ENCODE measurements at regions not wholly inside any gene's neighbourhood (a gene's known extent, or its start where the extent isn't known, plus 50 kb on each side); places are given as distances from the start of the nearest gene placed in this dataset.
"Not testable (repeated sequence)": the region's sequence is repeated elsewhere in the genome, so short reads cannot be mapped to it uniquely, and the experiment has no call there.

GRCh38 chr4:86448871-86449270 is 89.0 kb upstream of the MAPK10 start:
- no peak overlapping the region for H3K27ac ChIP-seq (ENCODE audit: low read depth, low read length)
- H3K9me3 ChIP-seq (ENCODE audit: control insufficient read depth, insufficient read depth, low read depth, low read length) = peaks cover 9% of the 10 kb centered on the region; the same call in 1 of the 2 replicates
- H3K27me3 ChIP-seq (ENCODE audit: control insufficient read depth, insufficient read depth, low read length) = no peaks in the 10 kb centered on the region
- no peak overlapping the region for H3K9ac ChIP-seq (ENCODE audit: low read length)
- H3K4me1 ChIP-seq (ENCODE audit: control insufficient read depth, insufficient read depth, low read length) = peaks cover 52% of the 10 kb centered on the region
- no peaks in the 10 kb centered on the region for H3K36me3 ChIP-seq (ENCODE audit: control insufficient read depth, insufficient read depth, low read length)
- no peak overlapping the region for H3K4me3 ChIP-seq (ENCODE audit: low read depth, low read length)

GRCh38 chr4:86449746-86450588 is 90.1 kb upstream of the MAPK10 start:
- H3K27ac ChIP-seq (ENCODE audit: low read depth, low read length) = peak overlapping the region; percentile 42; the same call in 1 of the 2 replicates

DNA sequence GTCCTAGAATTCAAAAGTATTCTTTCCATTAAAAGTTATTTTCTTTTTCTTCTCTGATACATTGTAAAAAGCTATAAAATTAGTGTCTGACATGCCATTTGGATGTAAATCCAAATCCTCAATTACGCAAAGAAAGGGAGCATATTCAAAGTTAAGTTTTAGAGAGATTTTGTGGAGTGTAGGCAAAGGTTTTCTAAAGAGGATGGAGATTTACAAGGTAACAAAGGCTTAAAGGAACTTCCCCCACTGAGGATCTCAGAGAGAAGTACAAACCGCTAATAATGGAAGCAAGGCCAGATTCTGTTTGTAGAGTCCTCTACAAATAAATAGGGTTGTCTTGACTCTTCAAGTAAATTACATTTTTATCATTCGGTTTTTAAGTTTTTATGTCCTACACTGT is 91.0 kb upstream of the MAPK10 start:
- H3K9me3 ChIP-seq (ENCODE audit: control insufficient read depth, insufficient read depth, low read depth, low read length) = peaks cover 3% of the 10 kb centered on the region; the same call in 1 of the 2 replicates
- H3K27ac ChIP-seq (ENCODE audit: low read depth, low read length) = peak overlapping the region; percentile 42

More at GRCh38 chr4:86449746-86450588, 90.1 kb upstream of the MAPK10 start:
- no peak overlapping the region for H3K4me3 ChIP-seq (ENCODE audit: low read depth, low read length)
- H3K9me3 ChIP-seq (ENCODE audit: control insufficient read depth, insufficient read depth, low read depth, low read length) = peaks cover 7% of the 10 kb centered on the region; the same call in 1 of the 2 replicates
- no peak overlapping the region for H3K9ac ChIP-seq (ENCODE audit: low read length)
- H3K36me3 ChIP-seq (ENCODE audit: control insufficient read depth, insufficient read depth, low read length) = no peaks in the 10 kb centered on the region
- peaks cover 58% of the 10 kb centered on the region for H3K4me1 ChIP-seq (ENCODE audit: control insufficient read depth, insufficient read depth, low read length)
- no peaks in the 10 kb centered on the region for H3K27me3 ChIP-seq (ENCODE audit: control insufficient read depth, insufficient read depth, low read length)

GRCh38 chr4:86451560-86452330 is 91.9 kb upstream of the MAPK10 start:
- H3K4me1 ChIP-seq (ENCODE audit: control insufficient read depth, insufficient read depth, low read length) = peaks cover 58% of the 10 kb centered on the region
- H3K9me3 ChIP-seq (ENCODE audit: control insufficient read depth, insufficient read depth, low read depth, low read length) = peaks cover 3% of the 10 kb centered on the region; the same call in 1 of the 2 replicates
- H3K4me3 ChIP-seq (ENCODE audit: low read depth, low read length) = no peak overlapping the region
- H3K36me3 ChIP-seq (ENCODE audit: control insufficient read depth, insufficient read depth, low read length) = no peaks in the 10 kb centered on the region
- H3K27ac ChIP-seq (ENCODE audit: low read depth, low read length) = peak overlapping the region; percentile 42; the same call in 1 of the 2 replicates
- no peak overlapping the region for H3K9ac ChIP-seq (ENCODE audit: low read length)
- H3K27me3 ChIP-seq (ENCODE audit: control insufficient read depth, insufficient read depth, low read length) = no peaks in the 10 kb centered on the region

More for the DNA sequence above, 91.0 kb upstream of the MAPK10 start:
- Histone ChIP-seq H3K4me3 (ENCODE audit: low read depth, low read length) (no peak overlapping the region), H3K36me3 (ENCODE audit: control insufficient read depth, insufficient read depth, low read length) (no peaks in the 10 kb centered on the region), H3K4me1 (ENCODE audit: control insufficient read depth, insufficient read depth, low read length) (peaks cover 58% of the 10 kb centered on the region), H3K27me3 (ENCODE audit: control insufficient read depth, insufficient read depth, low read length) (no peaks in the 10 kb centered on the region), H3K9ac (ENCODE audit: low read length) (peak overlapping the region; percentile 34)

- Histone ChIP-seq H3K36me3 (ENCODE audit: control insufficient read depth, insufficient read depth, low read length) (no peaks in the 10 kb centered on the region), H3K27me3 (ENCODE audit: control insufficient read depth, insufficient read depth, low read length) (no peaks in the 10 kb centered on the region), H3K9ac (ENCODE audit: low read length) (peak overlapping the region; percentile 53), H3K4me3 (ENCODE audit: low read depth, low read length) (no peak overlapping the region), H3K4me1 (ENCODE audit: control insufficient read depth, insufficient read depth, low read length) (peaks cover 58% of the 10 kb centered on the region), H3K9me3 (ENCODE audit: control insufficient read depth, insufficient read depth, low read depth, low read length) (peaks cover 3% of the 10 kb centered on the region; the same call in 1 of the 2 replicates), H3K27ac (ENCODE audit: low read depth, low read length) (no peak overlapping the region; the same call in 1 of the 2 replicates)
Observed at GRCh38 chr4:86452422-86452891, 92.6 kb upstream of the MAPK10 start.

- Histone ChIP-seq H3K36me3 (ENCODE audit: control insufficient read depth, insufficient read depth, low read length) (no peaks in the 10 kb centered on the region), H3K9me3 (ENCODE audit: control insufficient read depth, insufficient read depth, low read depth, low read length) (peaks cover 3% of the 10 kb centered on the region; the same call in 1 of the 2 replicates), H3K27me3 (ENCODE audit: control insufficient read depth, insufficient read depth, low read length) (no peaks in the 10 kb centered on the region), H3K4me1 (ENCODE audit: control insufficient read depth, insufficient read depth, low read length) (peaks cover 58% of the 10 kb centered on the region), H3K27ac (ENCODE audit: low read depth, low read length) (peak overlapping the region; percentile 41; the same call in 1 of the 2 replicates), H3K4me3 (ENCODE audit: low read depth, low read length) (no peak overlapping the region), H3K9ac (ENCODE audit: low read length) (peak overlapping the region; percentile 53)
Observed at GRCh38 chr4:86452924-86453531, 93.2 kb upstream of the MAPK10 start.

- not testable (repeated sequence) for H3K9ac ChIP-seq (ENCODE audit: low read length); H3K9me3 ChIP-seq (ENCODE audit: control insufficient read depth, insufficient read depth, low read depth, low read length); H3K27me3 ChIP-seq (ENCODE audit: control insufficient read depth, insufficient read depth, low read length); H3K27ac ChIP-seq (ENCODE audit: low read depth, low read length); H3K36me3 ChIP-seq (ENCODE audit: control insufficient read depth, insufficient read depth, low read length); H3K4me3 ChIP-seq (ENCODE audit: low read depth, low read length)
- H3K4me1 ChIP-seq (ENCODE audit: control insufficient read depth, insufficient read depth, low read length) = peaks cover 56% of the 10 kb centered on the region
Observed at GRCh38 chr4:86453611-86454072, 93.8 kb upstream of the MAPK10 start.

- Histone ChIP-seq H3K4me3 (ENCODE audit: low read depth, low read length) (no peak overlapping the region), H3K9me3 (ENCODE audit: control insufficient read depth, insufficient read depth, low read depth, low read length) (peaks cover 19% of the 10 kb centered on the region)
Observed at GRCh38 chr4:86461849-86462248, 102.0 kb upstream of the MAPK10 start.

GRCh38 chr4:86472377-86473019 is 112.6 kb upstream of the MAPK10 start:
- Histone ChIP-seq H3K4me1 (ENCODE audit: control insufficient read depth, insufficient read depth, low read length) (peaks cover 25% of the 10 kb centered on the region), H3K36me3 (ENCODE audit: control insufficient read depth, insufficient read depth, low read length) (no peaks in the 10 kb centered on the region; the same call in 1 of the 2 replicates), H3K9ac (ENCODE audit: low read length) (no peak overlapping the region), H3K9me3 (ENCODE audit: control insufficient read depth, insufficient read depth, low read depth, low read length) (no peaks in the 10 kb centered on the region; the same call in 1 of the 2 replicates), H3K27ac (ENCODE audit: low read depth, low read length) (peak overlapping the region; percentile 90), H3K4me3 (ENCODE audit: low read depth, low read length) (no peak overlapping the region), H3K27me3 (ENCODE audit: control insufficient read depth, insufficient read depth, low read length) (no peaks in the 10 kb centered on the region)

More at GRCh38 chr4:86461849-86462248, 102.0 kb upstream of the MAPK10 start:
- Histone ChIP-seq H3K9ac (ENCODE audit: low read length) (no peak overlapping the region), H3K36me3 (ENCODE audit: control insufficient read depth, insufficient read depth, low read length) (peaks cover 3% of the 10 kb centered on the region; the same call in 1 of the 2 replicates), H3K27me3 (ENCODE audit: control insufficient read depth, insufficient read depth, low read length) (no peaks in the 10 kb centered on the region), H3K4me1 (ENCODE audit: control insufficient read depth, insufficient read depth, low read length) (peaks cover 6% of the 10 kb centered on the region; the same call in 1 of the 2 replicates), H3K27ac (ENCODE audit: low read depth, low read length) (no peak overlapping the region)

DNA sequence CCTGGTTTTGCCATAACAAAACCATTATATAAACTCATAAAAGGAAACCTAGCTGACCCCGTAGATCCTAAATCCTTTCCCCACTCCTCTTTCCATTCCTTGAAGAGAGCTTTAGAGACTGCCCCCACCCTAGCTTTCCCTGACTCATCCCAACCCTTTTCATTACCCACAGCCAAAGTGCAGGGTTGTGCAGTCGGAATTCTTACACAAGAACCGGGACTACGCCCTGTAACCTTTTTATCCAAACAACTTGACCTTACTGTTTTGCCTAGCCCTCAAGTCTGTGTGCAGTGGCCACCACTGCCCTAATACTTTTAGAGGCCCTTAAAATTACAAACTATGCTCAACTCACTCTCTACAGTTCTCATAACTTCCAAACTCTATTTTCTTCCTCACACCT is 116.0 kb upstream of the PTPN13 start:
- Histone ChIP-seq H3K4me3 (ENCODE audit: low read depth, low read length) (peak overlapping the region; percentile 30; the same call in 1 of the 2 replicates), H3K9ac (ENCODE audit: low read length) (peak overlapping the region; percentile 39), H3K4me1 (ENCODE audit: control insufficient read depth, insufficient read depth, low read length) (peaks cover 48% of the 10 kb centered on the region)
- not testable (repeated sequence) for H3K9me3 ChIP-seq (ENCODE audit: control insufficient read depth, insufficient read depth, low read depth, low read length); H3K27ac ChIP-seq (ENCODE audit: low read depth, low read length); H3K36me3 ChIP-seq (ENCODE audit: control insufficient read depth, insufficient read depth, low read length); H3K27me3 ChIP-seq (ENCODE audit: control insufficient read depth, insufficient read depth, low read length)
